Neural cell (in vitro differentiated cells): ENCODE measurements at regions not wholly inside any gene's neighbourhood (a gene's known extent, or its start where the extent isn't known, plus 50 kb on each side); places are given as distances from the start of the nearest gene placed in this dataset.

Source experiments
- H2AFZ ChIP-seq: fragments of 200-600, 300-800 bp; sonication (generic), shearing (Covaris generic); 2 replicates; pipeline ENCODE4 v1.6.0; 2014; ENCODE audit warnings: low read depth, mild to moderate bottlenecking, antibody characterized with exemption, low read length, moderate library complexity
- H3F3A ChIP-seq: fragments of 200-600 bp; shearing (Covaris generic); 2 replicates; pipeline ENCODE4 v1.6.1; 2016; ENCODE audit warnings: mild to moderate bottlenecking, moderate library complexity, mixed read lengths, antibody characterized with exemption, low read length; ENCODE audit not compliant: insufficient read depth, poor library complexity, severe bottlenecking
- H3K27ac ChIP-seq: fragments of 200-600, 300-800 bp; sonication (generic), shearing (Covaris generic); 2 replicates; pipeline ENCODE4 v1.5.1; 2014; ENCODE audit warnings: mild to moderate bottlenecking, low read length, moderate library complexity
- H3K27me3 ChIP-seq: fragments of 300-800, 200-600 bp; sonication (generic), shearing (Covaris generic); 2 replicates; pipeline ENCODE4 v1.6.0; 2014; ENCODE audit warnings: mild to moderate bottlenecking, low read depth, low read length, moderate library complexity; ENCODE audit not compliant: insufficient read depth
- H3K36me3 ChIP-seq: fragments of 300-800, 200-600 bp; sonication (generic), shearing (Covaris generic); 2 replicates; pipeline ENCODE4 v1.5.1; 2014; ENCODE audit warnings: mild to moderate bottlenecking, antibody characterized with exemption, low read length, moderate library complexity; ENCODE audit not compliant: insufficient read depth
- H3K4me2 ChIP-seq: fragments of 300-800, 200-600 bp; sonication (generic), shearing (Covaris generic); 2 replicates; pipeline ENCODE4 v1.6.0; 2014; ENCODE audit warnings: mild to moderate bottlenecking, low read length
- H3K4me3 ChIP-seq: fragments of 300-800, 200-600 bp; sonication (generic), shearing (Covaris generic); 2 replicates; pipeline ENCODE4 v1.5.1; 2014; ENCODE audit warnings: mild to moderate bottlenecking, low read length, moderate library complexity
- H3K79me2 ChIP-seq: fragments of 200-600 bp; shearing (Covaris generic); replicated peaks from 2 replicates; pipeline ENCODE4 v1.6.0; 2014; ENCODE audit warnings: mild to moderate bottlenecking, low read length, moderate library complexity; ENCODE audit not compliant: insufficient read depth
- H3K9ac ChIP-seq: fragments of 300-800, 200-600 bp; sonication (generic), shearing (Covaris generic); 2 replicates; pipeline ENCODE4 v1.6.1; 2016; ENCODE audit warnings: mild to moderate bottlenecking, low read length, mixed read lengths
- H3K9me2 ChIP-seq: fragments of 200-600 bp; shearing (Covaris generic); 2 replicates; pipeline ENCODE4 v1.6.1; 2016; ENCODE audit warnings: mild to moderate bottlenecking, low read length, mixed read lengths; ENCODE audit not compliant: insufficient read depth
- H3K9me3 ChIP-seq: fragments of 200-600, 300-800 bp; sonication (generic), shearing (Covaris generic); 2 replicates; pipeline ENCODE4 v1.6.1; 2016; ENCODE audit warnings: mild to moderate bottlenecking, mixed run types, low read length, moderate library complexity, mixed read lengths
- H4K20me1 ChIP-seq: fragments of 200-600 bp; shearing (Covaris generic); 2 replicates; pipeline ENCODE4 v1.6.1; 2016; ENCODE audit warnings: mild to moderate bottlenecking, mixed run types; ENCODE audit not compliant: insufficient read depth
- CTCF ChIP-seq: fragments of 450-650 bp; IDR thresholded peaks from 2 replicates; pipeline ENCODE4 v1.5.1; 2014; ENCODE audit warnings: antibody characterized with exemption, mild to moderate bottlenecking, moderate library complexity; ENCODE audit not compliant: poor library complexity, severe bottlenecking
- EP300 ChIP-seq: fragments of 450-650 bp; conservative IDR thresholded peaks from 2 replicates; pipeline ENCODE4 v1.6.1; 2014; ENCODE audit warnings: antibody characterized with exemption, mild to moderate bottlenecking, moderate library complexity; ENCODE audit not compliant: poor library complexity, severe bottlenecking
- EZH2 ChIP-seq: fragments of 200-600, 300-800 bp; shearing (Covaris generic), sonication (generic); IDR thresholded peaks from 2 replicates; pipeline ENCODE4 v1.6.1; 2014; ENCODE audit warnings: antibody characterized with exemption, low read length, borderline replicate concordance, mild to moderate bottlenecking; ENCODE audit not compliant: insufficient read depth, poor library complexity, severe bottlenecking
- MXI1 ChIP-seq: fragments of 450-650 bp; conservative IDR thresholded peaks from 2 replicates; pipeline ENCODE4 v1.6.1; 2014; ENCODE audit warnings: antibody characterized with exemption, mild to moderate bottlenecking; ENCODE audit not compliant: poor library complexity, severe bottlenecking
- POLR2AphosphoS5 ChIP-seq: IDR thresholded peaks from 2 replicates; pipeline ENCODE4 v1.6.1; 2012
- RAD21 ChIP-seq: fragments of 450-650 bp; conservative IDR thresholded peaks from 2 replicates; pipeline ENCODE4 v1.6.1; 2014; ENCODE audit warnings: antibody characterized with exemption, mild to moderate bottlenecking, moderate library complexity
- REST ChIP-seq: IDR thresholded peaks from 2 replicates; pipeline ENCODE4 v1.6.1; 2012; ENCODE audit warnings: borderline replicate concordance
- SMC3 ChIP-seq: fragments of 450-650 bp; conservative IDR thresholded peaks from 2 replicates; pipeline ENCODE4 v1.6.1; 2014; ENCODE audit warnings: antibody characterized with exemption, mild to moderate bottlenecking, moderate library complexity; ENCODE audit not compliant: poor library complexity
- TAF1 ChIP-seq: IDR thresholded peaks from 2 replicates; pipeline ENCODE4 v1.6.1; 2012; ENCODE audit warnings: low read depth

DNA sequence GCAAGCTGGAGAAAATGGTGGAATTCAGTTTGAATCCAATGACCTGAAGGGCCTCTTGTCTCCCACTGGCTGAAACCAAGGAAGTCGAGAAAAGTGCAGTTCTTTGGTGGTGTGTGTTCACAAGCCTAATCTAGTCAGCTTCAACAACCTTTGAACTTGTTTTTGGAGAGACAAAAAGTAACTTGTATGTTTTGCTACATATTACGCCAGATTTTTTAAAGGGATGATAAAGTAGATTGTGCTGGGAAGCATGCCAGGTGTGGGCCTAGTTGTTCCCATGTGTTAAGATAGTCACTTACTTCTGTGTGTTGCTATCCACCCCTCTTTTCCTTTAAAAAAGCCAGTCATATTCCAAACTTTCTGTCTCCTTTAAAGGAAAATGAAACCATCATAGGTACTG is 79.7 kb upstream of the FAM3C start:
- no peak overlapping the region for H3K27ac ChIP-seq
- no peaks in the 10 kb centered on the region for H3F3A ChIP-seq
- no peaks in the 10 kb centered on the region for H3K27me3 ChIP-seq
- H3K4me2 ChIP-seq, result no peak overlapping the region
- H3K4me3 ChIP-seq, result no peak overlapping the region
- H4K20me1 ChIP-seq, result no peaks in the 10 kb centered on the region
- peaks cover 6% of the 10 kb centered on the region for H3K79me2 ChIP-seq
- H3K9me2 ChIP-seq, result no peaks in the 10 kb centered on the region
- no peaks in the 10 kb centered on the region for H3K36me3 ChIP-seq
- TF ChIP-seq POLR2AphosphoS5, result no peak
- TF ChIP-seq TAF1, result no peak
- TF ChIP-seq REST, result no peak
- TF ChIP-seq CTCF, result no peak
- no peak for TF ChIP-seq RAD21
- TF ChIP-seq SMC3, result no peak
- TF ChIP-seq EZH2, result no peak
- no peak for TF ChIP-seq MXI1
- no peak for TF ChIP-seq EP300
- no peaks in the 10 kb centered on the region for H3K9me3 ChIP-seq
- H3K9ac ChIP-seq, result no peak overlapping the region
- H2AFZ ChIP-seq, result no peak overlapping the region

DNA sequence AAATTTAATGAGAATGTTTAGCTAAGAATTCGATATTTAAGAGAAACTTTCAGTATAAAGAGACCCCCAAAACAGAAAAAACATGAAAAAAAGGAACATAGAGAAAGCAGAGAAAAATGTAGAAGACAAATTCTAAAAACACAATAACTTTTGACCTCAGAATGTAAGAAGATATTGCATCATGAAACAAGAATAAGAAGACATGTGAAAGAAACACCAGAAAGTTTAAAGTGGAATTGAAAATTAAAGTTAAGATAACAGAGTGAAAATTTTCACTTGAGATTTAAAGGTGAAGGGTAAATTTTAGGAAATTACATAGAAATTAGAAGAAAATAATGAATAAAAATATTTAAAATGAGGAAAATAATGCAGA is 78.2 kb upstream of the FAM3C start:
- peaks cover 6% of the 10 kb centered on the region for H3K79me2 ChIP-seq

More for the DNA sequence above, 78.2 kb upstream of the FAM3C start:
- no peaks in the 10 kb centered on the region for H3K9me3 ChIP-seq
- no peaks in the 10 kb centered on the region for H3K27me3 ChIP-seq
- no peak overlapping the region for H3K27ac ChIP-seq
- TF ChIP-seq EZH2, result no peak
- no peak for TF ChIP-seq CTCF
- no peak for TF ChIP-seq EP300
- no peak overlapping the region for H3K4me3 ChIP-seq
- H3K36me3 ChIP-seq, result no peaks in the 10 kb centered on the region
- no peaks in the 10 kb centered on the region for H3F3A ChIP-seq
- no peak overlapping the region for H3K4me2 ChIP-seq
- no peak overlapping the region for H3K9ac ChIP-seq
- H3K9me2 ChIP-seq, result no peaks in the 10 kb centered on the region
- H2AFZ ChIP-seq, result no peak overlapping the region
- H4K20me1 ChIP-seq, result no peaks in the 10 kb centered on the region
